Kidney (tissue), 13 donors: ENCODE measurements at regions not wholly inside any gene's neighbourhood (a gene's known extent, or its start where the extent isn't known, plus 50 kb on each side); places are given as distances from the start of the nearest gene placed in this dataset.

ENCODE experiments used
- DNase-seq, 5 donors: peaks; one replicate each; pipeline ENCODE4 v3.0.0-alpha.2; 2013 to 2020
- FAIRE-seq: peaks from 2 replicates; lab custom pipeline; 2012; peaks lifted over from hg19 to GRCh38; lab: Jason Lieb, UNC
- H3K27ac ChIP-seq, 2 donors: one replicate each; pipeline ENCODE4 v1.7.0; 2013; ENCODE audit warnings: low read depth in 2 of 2, low read length in 2 of 2, inconsistent platforms in 1 of 2
- H3K27me3 ChIP-seq: one replicate; pipeline ENCODE4 v1.7.1; 2013; ENCODE audit warnings: low read length, inconsistent platforms; ENCODE audit not compliant: control insufficient read depth, insufficient read depth
- H3K36me3 ChIP-seq, 3 donors: one replicate each; pipeline versions ENCODE4 v1.7.0 to v1.7.1; 2013; ENCODE audit warnings: low read length in 3 of 3, control low read depth in 1 of 3, inconsistent platforms in 1 of 3; ENCODE audit not compliant: insufficient read depth in 3 of 3, control insufficient read depth in 2 of 3
- H3K4me1 ChIP-seq, 3 donors: one replicate each; pipeline versions ENCODE4 v1.7.0 to v1.7.1; 2013; ENCODE audit warnings: low read length in 3 of 3, inconsistent platforms in 1 of 3, low read depth in 1 of 3; ENCODE audit not compliant: control insufficient read depth in 2 of 3, insufficient read depth in 2 of 3
- H3K4me3 ChIP-seq, 3 donors: one replicate each; pipeline versions ENCODE4 v1.7.0 to v1.8.1; 2013; ENCODE audit warnings: low read length in 3 of 3, control low read depth in 1 of 3, inconsistent platforms in 1 of 3
- H3K9ac ChIP-seq, 3 donors: one replicate each; pipeline versions ENCODE4 v1.7.0 to v1.7.1; 2013; ENCODE audit warnings: low read length in 3 of 3, control low read depth in 1 of 3, inconsistent platforms in 1 of 3
- H3K9me3 ChIP-seq, 3 donors: one replicate each; pipeline versions ENCODE4 v1.7.0 to v1.7.1; 2013; ENCODE audit warnings: low read length in 3 of 3, control low read depth in 1 of 3, inconsistent platforms in 1 of 3; ENCODE audit not compliant: control insufficient read depth in 2 of 3, insufficient read depth in 1 of 3
- intact Hi-C: fragments of 100-400 bp; cut with DNase I; formaldehyde crosslinking; loops from one replicate; pipeline ENCODE4 v1.11.1; 2022
- TF ChIP-seq, protein P1 (sequence below): IDR thresholded peaks from 3 replicates; pipeline ENCODE4 v1.5.1; 2012; ENCODE audit warnings: mild to moderate bottlenecking, moderate library complexity, borderline replicate concordance; ENCODE audit not compliant: insufficient read depth; ENCODE audit errors: extremely low read depth
- donor health status: control.
- donor health status: control.
- donor health status: control.
- donor health status: control.
- donor health status: control.
- donor health status: DM: yes; HTN: yes; CAD: no.
- donor health status: Normal renal cell carcinoma (clear cell type).

GRCh38 chr15:54884312-54884711 lies 312.4 kb downstream of the RSL24D1 start:
- Histone ChIP-seq H3K9me3 (peaks cover 0 to 13% (median 0%) of the 10 kb centered on the region in 3 donors), H3K36me3 (no peaks in the 10 kb centered on the region), H3K4me1 (no peaks in the 10 kb centered on the region), H3K27me3 (no peaks in the 10 kb centered on the region), H3K9ac (no peak overlapping the region), H3K27ac (no peak overlapping the region), H3K4me3 (no peak overlapping the region)
- TF ChIP-seq, protein P1, sequence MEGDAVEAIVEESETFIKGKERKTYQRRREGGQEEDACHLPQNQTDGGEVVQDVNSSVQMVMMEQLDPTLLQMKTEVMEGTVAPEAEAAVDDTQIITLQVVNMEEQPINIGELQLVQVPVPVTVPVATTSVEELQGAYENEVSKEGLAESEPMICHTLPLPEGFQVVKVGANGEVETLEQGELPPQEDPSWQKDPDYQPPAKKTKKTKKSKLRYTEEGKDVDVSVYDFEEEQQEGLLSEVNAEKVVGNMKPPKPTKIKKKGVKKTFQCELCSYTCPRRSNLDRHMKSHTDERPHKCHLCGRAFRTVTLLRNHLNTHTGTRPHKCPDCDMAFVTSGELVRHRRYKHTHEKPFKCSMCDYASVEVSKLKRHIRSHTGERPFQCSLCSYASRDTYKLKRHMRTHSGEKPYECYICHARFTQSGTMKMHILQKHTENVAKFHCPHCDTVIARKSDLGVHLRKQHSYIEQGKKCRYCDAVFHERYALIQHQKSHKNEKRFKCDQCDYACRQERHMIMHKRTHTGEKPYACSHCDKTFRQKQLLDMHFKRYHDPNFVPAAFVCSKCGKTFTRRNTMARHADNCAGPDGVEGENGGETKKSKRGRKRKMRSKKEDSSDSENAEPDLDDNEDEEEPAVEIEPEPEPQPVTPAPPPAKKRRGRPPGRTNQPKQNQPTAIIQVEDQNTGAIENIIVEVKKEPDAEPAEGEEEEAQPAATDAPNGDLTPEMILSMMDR = no peak
- intact Hi-C loops = no loop called here
- DNase-seq = no peak
- FAIRE-seq = no peak

DNA sequence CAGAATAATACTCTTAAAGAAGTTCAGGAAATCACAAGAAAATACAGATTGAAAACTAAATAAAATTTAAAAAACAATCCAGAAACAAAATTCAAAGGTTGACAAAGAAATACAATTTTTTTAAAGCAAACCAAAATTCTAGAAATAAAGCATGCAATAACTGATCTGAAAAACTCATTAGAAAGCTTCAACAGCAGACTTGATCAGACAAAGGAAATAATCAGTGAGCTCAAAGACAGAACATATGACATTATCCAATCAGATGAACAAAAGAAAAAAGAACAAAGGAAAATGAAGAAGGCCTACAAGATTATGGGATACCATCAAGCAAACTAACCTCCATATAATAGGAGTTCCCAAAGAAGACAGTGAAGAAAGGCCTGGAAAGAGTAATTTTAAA lies 336.8 kb downstream of the RSL24D1 start:
- Histone ChIP-seq H3K9ac (no peak overlapping the region), H3K9me3 (no peaks in the 10 kb centered on the region), H3K4me3 (no peak overlapping the region), H3K27me3 (no peaks in the 10 kb centered on the region), H3K27ac (no peak overlapping the region), H3K36me3 (no peaks in the 10 kb centered on the region), H3K4me1 (no peaks in the 10 kb centered on the region)
- DNase-seq (no peak), FAIRE-seq (peak; percentile 8)
- TF ChIP-seq, protein P1 = no peak
- intact Hi-C loops = no loop called here

GRCh38 chr15:54854667-54855066 lies 342.1 kb downstream of the RSL24D1 start:
- Histone ChIP-seq H3K27me3 (no peaks in the 10 kb centered on the region), H3K4me3 (no peak overlapping the region), H3K9ac (no peak overlapping the region), H3K27ac (no peak overlapping the region), H3K4me1 (no peaks in the 10 kb centered on the region), H3K36me3 (no peaks in the 10 kb centered on the region), H3K9me3 (no peaks in the 10 kb centered on the region)
- no peak for FAIRE-seq
- intact Hi-C loops = no loop called here
- DNase-seq = no peak
- TF ChIP-seq, protein P1 = no peak

- DNase-seq = no peak
- no peaks in the 10 kb centered on the region for H3K27me3 ChIP-seq
- TF ChIP-seq, protein P1 = no peak
- no peak overlapping the region for H3K9ac ChIP-seq
- no peaks in the 10 kb centered on the region for H3K4me1 ChIP-seq
- intact Hi-C loops = no loop called here
- FAIRE-seq = no peak
- no peaks in the 10 kb centered on the region for H3K9me3 ChIP-seq
- H3K27ac ChIP-seq = no peak overlapping the region
- H3K36me3 ChIP-seq = no peaks in the 10 kb centered on the region
- H3K4me3 ChIP-seq = no peak overlapping the region
Measured at GRCh38 chr15:54850101-54850500, 346.6 kb downstream of the RSL24D1 start.
